SU-DHL-6 (cell line): ENCODE measurements at regions not wholly inside any gene's neighbourhood (a gene's known extent, or its start where the extent isn't known, plus 50 kb on each side); places are given as distances from the start of the nearest gene placed in this dataset.

ENCODE experiments used
- H2AFZ ChIP-seq: fragments of 200-600 bp; sonication (generic); 2 replicates; pipeline ENCODE4 v1.6.1; 2014; ENCODE audit warnings: low read depth, mild to moderate bottlenecking, moderate library complexity, mixed read lengths, antibody characterized with exemption, low read length; ENCODE audit not compliant: severe bottlenecking
- H3F3A ChIP-seq: fragments of 200-600 bp; shearing (Covaris generic); 2 replicates; pipeline ENCODE4 v1.6.0; 2016; ENCODE audit warnings: antibody characterized with exemption, mild to moderate bottlenecking; ENCODE audit not compliant: insufficient read depth
- H3K27ac ChIP-seq: fragments of 200-600 bp; sonication (generic); 2 replicates; pipeline ENCODE4 v1.5.1; 2016; ENCODE audit warnings: low read depth, mild to moderate bottlenecking, low read length, moderate library complexity, mixed read lengths
- H3K27me3 ChIP-seq: fragments of 200-600 bp; sonication (generic), shearing (Covaris generic); 2 replicates; pipeline ENCODE4 v1.6.0; 2014; ENCODE audit warnings: mild to moderate bottlenecking, low read length
- H3K36me3 ChIP-seq: fragments of 200-600 bp; sonication (generic); 2 replicates; pipeline ENCODE4 v1.6.1; 2014; ENCODE audit warnings: mild to moderate bottlenecking, low read length, mixed read lengths
- H3K4me2 ChIP-seq: fragments of 300-600, 200-600 bp; shearing (Covaris generic), sonication (generic); 2 replicates; pipeline ENCODE4 v1.6.0; 2014; ENCODE audit warnings: low read length, low read depth, mild to moderate bottlenecking; ENCODE audit not compliant: poor library complexity, severe bottlenecking
- H3K4me3 ChIP-seq: fragments of 200-600 bp; sonication (generic); 2 replicates; pipeline ENCODE4 v1.5.1; 2014; ENCODE audit warnings: antibody characterized with exemption, low read length, mild to moderate bottlenecking, mixed read lengths; ENCODE audit not compliant: insufficient read depth, poor library complexity, severe bottlenecking
- H3K79me2 ChIP-seq: fragments of 200-600 bp; sonication (generic); 2 replicates; pipeline ENCODE4 v1.6.1; 2014; ENCODE audit warnings: mild to moderate bottlenecking, low read length, moderate library complexity; ENCODE audit not compliant: insufficient read depth
- H3K9ac ChIP-seq: fragments of 200-600 bp; sonication (generic); 2 replicates; pipeline ENCODE4 v1.7.0; 2014; ENCODE audit warnings: mild to moderate bottlenecking, low read length
- H3K9me2 ChIP-seq: fragments of 200-600 bp; sonication (generic); replicated peaks from 2 replicates; pipeline ENCODE4 v1.6.1; 2014; ENCODE audit warnings: low read length; ENCODE audit not compliant: insufficient read depth
- H3K9me3 ChIP-seq: fragments of 200-600 bp; sonication (generic); 2 replicates; pipeline ENCODE4 v1.6.1; 2014; ENCODE audit warnings: low read length, mixed read lengths; ENCODE audit not compliant: insufficient read depth
- H4K20me1 ChIP-seq: fragments of 200-600 bp; sonication (generic); 2 replicates; pipeline ENCODE4 v1.6.1; 2014; ENCODE audit warnings: low read depth, mild to moderate bottlenecking, antibody characterized with exemption, low read length, moderate library complexity, mixed read lengths
- EZH2phosphoT487 ChIP-seq: fragments of 200-600 bp; sonication (generic), shearing (Covaris generic); conservative IDR thresholded peaks from 2 replicates; pipeline ENCODE4 v1.6.1; 2018; ENCODE audit warnings: mild to moderate bottlenecking, antibody characterized with exemption, low read length, moderate library complexity, mixed read lengths
- TF ChIP-seq, protein P1 (sequence below): fragments of 200-600 bp; sonication (generic); IDR thresholded peaks from one replicate; pipeline ENCODE4 v1.5.1; 2017; ENCODE audit warnings: antibody characterized with exemption, mild to moderate bottlenecking, low read length, moderate library complexity; ENCODE audit not compliant: insufficient read depth, poor library complexity, severe bottlenecking

DNA sequence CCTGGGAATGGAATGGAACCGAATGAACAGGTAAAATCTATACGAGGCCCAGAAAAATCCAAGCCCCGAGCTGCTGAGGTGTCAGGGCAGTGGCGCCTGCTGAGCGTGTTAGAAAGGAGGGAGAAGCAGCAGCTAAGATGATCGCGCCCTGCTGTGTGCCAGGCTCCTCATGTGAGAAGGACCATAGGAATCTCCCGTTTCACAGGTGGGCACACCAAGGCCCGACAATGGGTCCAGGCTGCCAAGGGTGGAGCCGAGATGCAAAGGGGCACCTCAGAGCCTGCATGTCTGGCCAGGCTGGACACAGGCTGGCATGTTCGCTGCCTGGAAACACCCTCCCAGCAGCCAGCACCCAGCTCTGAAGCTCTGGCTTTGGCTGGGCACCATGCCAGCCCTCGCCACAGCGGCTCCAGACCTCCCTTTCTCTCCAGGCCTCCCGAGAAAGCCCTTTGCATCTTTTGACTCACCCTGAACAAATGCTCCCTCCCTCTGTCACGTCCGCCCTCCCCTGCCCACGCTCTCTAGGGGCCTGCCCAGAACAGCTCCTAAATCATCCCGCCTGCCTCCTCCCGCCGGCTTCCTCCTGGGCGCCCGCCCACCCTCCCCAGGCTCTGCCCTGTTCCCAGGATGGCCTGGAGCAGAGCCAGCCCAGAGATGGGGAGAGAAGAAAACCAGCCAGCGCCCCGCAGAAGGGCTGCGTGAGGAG lies 217.8 kb upstream of the GSE1 start:
- no peaks in the 10 kb centered on the region for H3K79me2 ChIP-seq
- H2AFZ ChIP-seq: no peak overlapping the region
- H3K36me3 ChIP-seq: no peaks in the 10 kb centered on the region
- H3K27me3 ChIP-seq: no peaks in the 10 kb centered on the region
- no peaks in the 10 kb centered on the region for H3K9me2 ChIP-seq
- H3K4me3 ChIP-seq: no peak overlapping the region
- H3K27ac ChIP-seq: no peak overlapping the region
- H4K20me1 ChIP-seq: no peaks in the 10 kb centered on the region
- no peaks in the 10 kb centered on the region for H3F3A ChIP-seq
- no peak overlapping the region for H3K4me2 ChIP-seq
- no peak overlapping the region for H3K9ac ChIP-seq
- no peaks in the 10 kb centered on the region for H3K9me3 ChIP-seq
- TF ChIP-seq EZH2phosphoT487: no peak
- TF ChIP-seq, protein P1, sequence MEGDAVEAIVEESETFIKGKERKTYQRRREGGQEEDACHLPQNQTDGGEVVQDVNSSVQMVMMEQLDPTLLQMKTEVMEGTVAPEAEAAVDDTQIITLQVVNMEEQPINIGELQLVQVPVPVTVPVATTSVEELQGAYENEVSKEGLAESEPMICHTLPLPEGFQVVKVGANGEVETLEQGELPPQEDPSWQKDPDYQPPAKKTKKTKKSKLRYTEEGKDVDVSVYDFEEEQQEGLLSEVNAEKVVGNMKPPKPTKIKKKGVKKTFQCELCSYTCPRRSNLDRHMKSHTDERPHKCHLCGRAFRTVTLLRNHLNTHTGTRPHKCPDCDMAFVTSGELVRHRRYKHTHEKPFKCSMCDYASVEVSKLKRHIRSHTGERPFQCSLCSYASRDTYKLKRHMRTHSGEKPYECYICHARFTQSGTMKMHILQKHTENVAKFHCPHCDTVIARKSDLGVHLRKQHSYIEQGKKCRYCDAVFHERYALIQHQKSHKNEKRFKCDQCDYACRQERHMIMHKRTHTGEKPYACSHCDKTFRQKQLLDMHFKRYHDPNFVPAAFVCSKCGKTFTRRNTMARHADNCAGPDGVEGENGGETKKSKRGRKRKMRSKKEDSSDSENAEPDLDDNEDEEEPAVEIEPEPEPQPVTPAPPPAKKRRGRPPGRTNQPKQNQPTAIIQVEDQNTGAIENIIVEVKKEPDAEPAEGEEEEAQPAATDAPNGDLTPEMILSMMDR: no peak

DNA sequence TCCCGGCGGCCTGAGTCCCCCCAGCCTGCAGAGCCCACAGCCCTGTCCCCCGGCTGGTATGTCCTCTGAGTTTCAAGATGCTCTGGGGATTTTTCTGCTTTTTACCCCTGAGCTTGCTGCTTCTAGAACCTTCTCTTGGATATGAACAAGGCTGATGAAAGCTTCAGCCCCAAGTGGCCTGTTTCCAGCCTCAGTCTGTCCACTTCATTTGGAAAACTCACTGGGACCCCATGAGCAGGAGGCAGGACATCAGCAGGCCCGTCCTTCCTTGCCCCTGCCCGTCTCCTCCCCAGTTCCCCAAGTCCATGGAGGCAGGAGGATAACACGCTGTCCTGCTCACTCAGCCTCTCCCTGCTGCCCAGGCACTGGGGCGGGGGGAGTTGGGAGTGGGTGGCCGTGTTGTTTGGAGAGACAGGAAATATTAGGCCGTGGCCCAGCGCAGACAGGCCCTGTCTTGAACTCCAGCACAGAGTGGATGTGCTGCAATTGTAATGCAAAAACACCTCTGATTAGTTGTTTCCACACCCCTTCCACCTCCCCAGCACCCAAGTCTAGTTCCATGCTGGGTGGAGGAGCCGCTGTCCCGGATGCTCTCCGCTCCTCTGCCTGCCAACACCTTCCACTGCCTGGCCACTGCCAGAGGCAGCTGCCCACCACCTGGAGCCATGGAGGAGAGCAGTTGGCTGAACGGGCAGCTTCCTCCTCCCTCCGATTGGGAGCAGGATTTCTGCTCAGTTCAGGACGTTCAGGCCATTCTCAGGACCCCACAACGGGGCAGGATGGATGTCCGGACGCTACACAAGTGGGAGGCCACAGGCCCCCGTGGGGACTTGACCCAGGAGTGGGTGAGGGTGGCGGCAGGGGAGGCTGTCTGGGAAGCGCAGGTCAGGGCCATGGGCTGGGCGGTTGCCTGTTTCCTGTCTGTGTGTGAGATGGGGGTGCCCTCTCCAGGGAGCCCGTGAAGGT lies 216.9 kb upstream of the GSE1 start:
- Histone ChIP-seq H3K27me3 (no peaks in the 10 kb centered on the region), H3K4me3 (no peak overlapping the region), H3K9ac (no peak overlapping the region), H3K9me3 (no peaks in the 10 kb centered on the region), H3K9me2 (no peaks in the 10 kb centered on the region), H3F3A (no peaks in the 10 kb centered on the region), H3K4me2 (no peak overlapping the region), H4K20me1 (no peaks in the 10 kb centered on the region), H3K27ac (no peak overlapping the region), H2AFZ (no peak overlapping the region), H3K79me2 (no peaks in the 10 kb centered on the region), H3K36me3 (no peaks in the 10 kb centered on the region)
- TF ChIP-seq EZH2phosphoT487: no peak
- TF ChIP-seq, protein P1: no peak

DNA sequence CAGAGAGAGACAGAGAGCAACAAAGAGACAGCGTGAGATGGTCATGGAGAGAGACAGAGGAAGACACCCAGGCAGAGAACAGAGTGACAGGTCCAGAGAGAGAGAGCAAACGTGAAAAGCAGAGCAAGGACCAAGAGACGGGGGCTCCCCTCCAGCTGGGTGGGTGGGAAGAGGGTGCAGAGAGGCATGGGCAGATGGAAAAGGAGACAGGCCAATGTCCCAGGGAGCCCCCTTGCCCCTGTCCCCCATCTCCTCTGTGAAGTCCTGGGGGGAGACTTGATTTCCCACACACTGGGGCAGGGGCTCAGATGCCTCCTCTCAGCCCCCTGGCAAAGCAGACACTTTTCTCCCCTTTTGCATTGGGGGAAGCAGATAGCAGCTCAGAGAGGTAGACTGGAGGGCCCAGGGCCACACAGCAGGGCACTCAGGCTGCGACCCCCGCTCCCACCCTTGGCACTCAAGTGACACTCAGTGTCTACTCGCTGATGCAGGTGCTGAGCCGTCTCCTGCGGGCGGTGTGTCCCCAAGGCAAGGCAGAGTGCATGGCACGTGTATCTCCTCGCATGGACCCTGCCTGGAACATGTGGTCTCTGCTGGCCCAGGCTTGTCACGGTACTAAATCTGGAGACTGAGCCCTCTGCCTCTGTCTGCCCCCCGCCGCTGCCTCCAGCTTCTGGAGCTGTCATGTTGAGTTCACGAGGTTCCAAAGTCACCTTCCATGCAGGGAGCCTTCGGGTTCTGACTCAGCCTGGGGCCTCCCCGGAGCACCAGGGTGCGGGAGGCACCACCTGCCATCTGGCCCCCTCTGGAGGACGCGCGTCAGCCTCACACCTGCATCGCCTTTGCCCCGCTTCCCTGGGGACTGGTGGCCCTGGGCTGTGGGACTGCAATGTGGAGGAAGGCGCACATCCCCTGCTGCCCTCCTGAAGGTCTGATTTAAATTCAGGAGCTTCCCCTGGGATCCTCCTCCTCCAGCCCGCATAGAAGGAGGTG lies 215.9 kb upstream of the GSE1 start:
- no peak overlapping the region for H3K4me2 ChIP-seq

More for the DNA sequence above, 215.9 kb upstream of the GSE1 start:
- H3K9me2 ChIP-seq: no peaks in the 10 kb centered on the region
- no peaks in the 10 kb centered on the region for H3K79me2 ChIP-seq
- no peaks in the 10 kb centered on the region for H4K20me1 ChIP-seq
- no peaks in the 10 kb centered on the region for H3K36me3 ChIP-seq
- TF ChIP-seq, protein P1: no peak
- no peak for TF ChIP-seq EZH2phosphoT487
- no peak overlapping the region for H3K4me3 ChIP-seq
- H3K27me3 ChIP-seq: no peaks in the 10 kb centered on the region
- H3K9me3 ChIP-seq: no peaks in the 10 kb centered on the region
- H3K27ac ChIP-seq: no peak overlapping the region
- H3K9ac ChIP-seq: no peak overlapping the region
- H3F3A ChIP-seq: no peaks in the 10 kb centered on the region
- no peak overlapping the region for H2AFZ ChIP-seq
